ENCODE measurements at regions not wholly inside any gene's neighbourhood (a gene's known extent, or its start where the extent isn't known, plus 50 kb on each side); places are given as distances from the start of the nearest gene placed in this dataset.
A peak's percentile ranks its signal among the peaks of the same experiment; 100 is the strongest.
"Not testable (repeated sequence)": the region's sequence is repeated elsewhere in the genome, so short reads cannot be mapped to it uniquely, and the experiment has no call there.

GRCh38 chr16:59545721-59546120 lies 811.6 kb upstream of the GOT2 start:
- no peak for DNase-seq (ENCODE audit: low read depth)

GRCh38 chr16:59543641-59544040 lies 809.5 kb upstream of the GOT2 start:
- DNase-seq (ENCODE audit: low read depth) = peak; percentile 26

GRCh38 chr16:59540621-59541020 lies 806.5 kb upstream of the GOT2 start:
- peak; percentile 2 for DNase-seq (ENCODE audit: low read depth)

GRCh38 chr16:59535298-59535697 lies 801.2 kb upstream of the GOT2 start:
- no peak for DNase-seq (ENCODE audit: low read depth)

- DNase-seq (ENCODE audit: low read depth) = peak; percentile 50
Measured at GRCh38 chr16:59527206-59527997, 793.3 kb upstream of the GOT2 start.

GRCh38 chr16:59522826-59523225 lies 788.7 kb upstream of the GOT2 start:
- DNase-seq (ENCODE audit: low read depth) = no peak

- DNase-seq (ENCODE audit: low read depth) = not testable (repeated sequence)
Measured at GRCh38 chr16:59518721-59519120, 784.6 kb upstream of the GOT2 start.

GRCh38 chr16:59514651-59515050 lies 780.5 kb upstream of the GOT2 start:
- DNase-seq (ENCODE audit: low read depth) = no peak

- DNase-seq (ENCODE audit: low read depth) = no peak
Measured at GRCh38 chr16:59510008-59510424, 775.9 kb upstream of the GOT2 start.

GRCh38 chr16:59500601-59501000 lies 766.5 kb upstream of the GOT2 start:
- DNase-seq (ENCODE audit: low read depth) = no peak

- no peak for DNase-seq (ENCODE audit: low read depth)
Measured at GRCh38 chr16:59487067-59487466, 753.0 kb upstream of the GOT2 start.

- no peak for DNase-seq (ENCODE audit: low read depth)
Measured at GRCh38 chr16:59484833-59485516, 750.9 kb upstream of the GOT2 start.

GRCh38 chr16:59478838-59479237 lies 744.7 kb upstream of the GOT2 start:
- DNase-seq (ENCODE audit: low read depth) = peak; percentile 10

GRCh38 chr16:59470556-59470955 lies 736.4 kb upstream of the GOT2 start:
- DNase-seq (ENCODE audit: low read depth) = no peak

GRCh38 chr16:59469266-59469665 lies 735.1 kb upstream of the GOT2 start:
- no peak for DNase-seq (ENCODE audit: low read depth)

- DNase-seq (ENCODE audit: low read depth) = no peak
Measured at GRCh38 chr16:59463776-59464175, 729.7 kb upstream of the GOT2 start.

- DNase-seq (ENCODE audit: low read depth) = peak; percentile 1
Measured at GRCh38 chr16:59459806-59460205, 725.7 kb upstream of the GOT2 start.

GRCh38 chr16:59455497-59455896 lies 721.4 kb upstream of the GOT2 start:
- DNase-seq (ENCODE audit: low read depth) = no peak

GRCh38 chr16:59450513-59450912 lies 716.4 kb upstream of the GOT2 start:
- not testable (repeated sequence) for DNase-seq (ENCODE audit: low read depth)

- no peak for DNase-seq (ENCODE audit: low read depth)
Measured at GRCh38 chr16:59440502-59440901, 706.4 kb upstream of the GOT2 start.

GRCh38 chr16:59432896-59433295 lies 698.8 kb upstream of the GOT2 start:
- peak; percentile 6 for DNase-seq (ENCODE audit: low read depth)

- no peak for DNase-seq (ENCODE audit: low read depth)
Measured at GRCh38 chr16:59432276-59432675, 698.2 kb upstream of the GOT2 start.

GRCh38 chr16:59424714-59425273 lies 690.7 kb upstream of the GOT2 start:
- DNase-seq (ENCODE audit: low read depth) = no peak
